ENCODE measurements at regions not wholly inside any gene's neighbourhood (a gene's known extent, or its start where the extent isn't known, plus 50 kb on each side); places are given as distances from the start of the nearest gene placed in this dataset.
"Not testable (repeated sequence)": the region's sequence is repeated elsewhere in the genome, so short reads cannot be mapped to it uniquely, and the experiment has no call there.

DNA sequence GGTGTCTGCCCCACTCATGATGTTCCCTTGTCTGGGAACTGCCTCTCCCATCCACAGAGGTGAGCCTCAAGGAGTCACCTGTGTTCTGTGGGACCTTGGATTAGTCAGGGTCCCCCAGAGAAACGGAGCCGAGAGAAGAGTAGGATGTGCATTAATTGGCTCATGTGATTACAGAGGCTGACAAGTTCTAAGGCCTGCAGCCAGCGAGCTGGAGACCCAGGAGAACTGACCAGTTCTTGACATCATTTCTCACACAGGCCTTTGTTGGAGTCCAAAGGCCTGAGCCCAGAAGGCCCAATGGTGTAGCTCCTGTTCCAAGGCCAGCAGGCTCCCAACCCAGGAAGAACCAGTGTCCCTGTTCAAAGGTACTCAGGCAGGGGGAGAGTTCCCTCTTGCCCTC lies 186.6 kb downstream of the BCL2L11 start:
- FAIRE-seq; DNase-seq; H3K27ac ChIP-seq (ENCODE audit: low read depth in 2 of 2, low read length in 2 of 2); intact Hi-C loops (cut with DNase I); H3K4me1 ChIP-seq (ENCODE audit: control insufficient read depth in 2 of 3, insufficient read depth in 2 of 3, low read depth in 1 of 3, low read length in 3 of 3); H3K9me3 ChIP-seq (ENCODE audit: control insufficient read depth in 2 of 3, insufficient read depth in 1 of 3, low read length in 3 of 3); H3K27me3 ChIP-seq (ENCODE audit: control insufficient read depth, insufficient read depth, low read length); H3K9ac ChIP-seq (ENCODE audit: low read length in 3 of 3); H3K36me3 ChIP-seq (ENCODE audit: control insufficient read depth in 2 of 3, insufficient read depth in 3 of 3, low read length in 3 of 3); H3K4me3 ChIP-seq (ENCODE audit: low read length in 3 of 3): not testable (repeated sequence)

DNA sequence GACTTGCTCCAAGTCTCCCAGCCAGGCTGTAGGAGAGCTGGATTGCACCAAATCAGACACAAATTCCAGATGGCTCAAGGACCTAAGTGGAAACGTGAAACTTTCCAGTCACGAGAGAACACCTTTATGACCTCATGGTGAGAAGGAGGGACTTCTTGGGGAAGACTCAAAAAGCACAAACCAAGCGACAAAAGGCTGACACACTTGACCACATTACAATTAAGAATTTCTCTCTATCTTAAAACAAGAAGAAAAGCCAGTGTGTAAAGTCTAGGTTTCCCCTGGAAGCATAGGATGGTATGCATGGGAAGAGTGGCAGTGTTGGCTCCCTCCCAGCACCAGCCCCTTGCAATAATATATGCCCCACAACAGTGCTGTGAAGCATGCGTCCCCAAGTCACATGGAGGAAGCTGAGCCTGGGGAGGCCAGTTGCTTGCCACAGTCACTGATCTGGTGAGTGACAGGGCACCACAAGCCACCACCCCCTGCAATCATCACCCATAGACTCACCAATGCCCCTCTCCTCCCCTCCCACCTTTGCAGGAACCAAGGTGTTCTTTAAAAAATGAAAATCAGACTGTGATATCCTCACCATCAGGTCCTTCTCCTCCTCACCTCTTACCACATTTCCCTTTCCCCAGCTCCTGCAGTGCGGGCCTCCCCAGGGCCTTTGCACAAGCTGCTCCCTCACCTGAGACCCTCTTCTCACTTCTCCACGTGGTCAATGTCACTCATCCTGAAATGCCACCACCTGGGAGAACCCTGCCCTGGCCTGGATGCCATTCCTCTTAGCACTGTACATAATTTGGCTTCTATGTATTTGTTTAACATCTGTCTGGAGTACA lies 188.7 kb downstream of the BCL2L11 start:
- H3K4me3 ChIP-seq (ENCODE audit: low read length in 3 of 3); intact Hi-C loops (cut with DNase I); H3K4me1 ChIP-seq (ENCODE audit: control insufficient read depth in 2 of 3, insufficient read depth in 2 of 3, low read depth in 1 of 3, low read length in 3 of 3); H3K27ac ChIP-seq (ENCODE audit: low read depth in 2 of 2, low read length in 2 of 2); H3K9me3 ChIP-seq (ENCODE audit: control insufficient read depth in 2 of 3, insufficient read depth in 1 of 3, low read length in 3 of 3); H3K9ac ChIP-seq (ENCODE audit: low read length in 3 of 3); FAIRE-seq; H3K27me3 ChIP-seq (ENCODE audit: control insufficient read depth, insufficient read depth, low read length); H3K36me3 ChIP-seq (ENCODE audit: control insufficient read depth in 2 of 3, insufficient read depth in 3 of 3, low read length in 3 of 3): not testable (repeated sequence)
- peak in 1 of 5 donors; percentile 3 for DNase-seq

DNA sequence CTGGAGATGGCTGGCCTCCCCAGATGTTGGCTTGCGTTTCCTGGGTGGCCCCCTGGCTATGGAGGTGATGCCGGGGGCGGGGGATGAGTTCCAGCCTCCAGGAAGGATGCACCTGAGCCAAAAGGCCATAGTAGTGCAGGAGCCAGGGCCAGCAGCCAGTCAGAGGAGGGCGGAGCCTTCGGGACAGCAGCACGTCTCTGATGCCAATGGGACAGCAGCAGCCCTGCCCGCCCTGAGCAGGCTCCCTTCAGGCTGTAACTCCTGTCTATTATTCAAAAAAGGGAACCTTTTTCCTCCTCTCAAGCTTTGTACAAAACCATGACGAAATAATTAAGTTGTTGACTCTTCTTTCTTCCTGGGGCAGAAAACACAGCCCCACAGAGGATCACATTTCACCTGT lies 189.7 kb downstream of the BCL2L11 start:
- H3K4me1 ChIP-seq (ENCODE audit: control insufficient read depth in 2 of 3, insufficient read depth in 2 of 3, low read depth in 1 of 3, low read length in 3 of 3); H3K9ac ChIP-seq (ENCODE audit: low read length in 3 of 3); H3K9me3 ChIP-seq (ENCODE audit: control insufficient read depth in 2 of 3, insufficient read depth in 1 of 3, low read length in 3 of 3); H3K36me3 ChIP-seq (ENCODE audit: control insufficient read depth in 2 of 3, insufficient read depth in 3 of 3, low read length in 3 of 3); intact Hi-C loops (cut with DNase I); H3K4me3 ChIP-seq (ENCODE audit: low read length in 3 of 3); H3K27me3 ChIP-seq (ENCODE audit: control insufficient read depth, insufficient read depth, low read length); H3K27ac ChIP-seq (ENCODE audit: low read depth in 2 of 2, low read length in 2 of 2); DNase-seq; FAIRE-seq: not testable (repeated sequence)

DNA sequence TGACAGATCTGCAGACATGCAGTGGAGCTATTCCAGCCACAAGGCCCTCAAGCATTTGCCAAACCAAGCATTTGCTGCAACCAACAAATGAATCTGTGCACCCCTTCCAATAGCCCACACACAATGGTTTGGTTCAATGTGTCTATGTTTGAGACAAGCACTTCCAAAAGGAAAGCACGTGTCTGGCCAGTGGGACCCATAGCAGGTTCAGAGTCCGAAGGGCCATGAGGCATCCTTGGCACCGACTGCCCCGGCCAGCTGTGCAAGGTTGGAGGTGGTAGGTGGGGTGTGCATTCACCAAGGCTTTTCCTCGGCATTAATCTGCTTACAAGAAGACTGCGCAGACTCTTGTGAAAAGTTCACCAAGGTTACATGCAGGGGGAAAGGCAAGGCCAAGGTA lies 190.9 kb downstream of the BCL2L11 start:
- H3K9me3 ChIP-seq (ENCODE audit: control insufficient read depth in 2 of 3, insufficient read depth in 1 of 3, low read length in 3 of 3); H3K27me3 ChIP-seq (ENCODE audit: control insufficient read depth, insufficient read depth, low read length); H3K4me1 ChIP-seq (ENCODE audit: control insufficient read depth in 2 of 3, insufficient read depth in 2 of 3, low read depth in 1 of 3, low read length in 3 of 3); H3K36me3 ChIP-seq (ENCODE audit: control insufficient read depth in 2 of 3, insufficient read depth in 3 of 3, low read length in 3 of 3); H3K4me3 ChIP-seq (ENCODE audit: low read length in 3 of 3); H3K9ac ChIP-seq (ENCODE audit: low read length in 3 of 3); intact Hi-C loops (cut with DNase I); FAIRE-seq; H3K27ac ChIP-seq (ENCODE audit: low read depth in 2 of 2, low read length in 2 of 2); DNase-seq: not testable (repeated sequence)

DNA sequence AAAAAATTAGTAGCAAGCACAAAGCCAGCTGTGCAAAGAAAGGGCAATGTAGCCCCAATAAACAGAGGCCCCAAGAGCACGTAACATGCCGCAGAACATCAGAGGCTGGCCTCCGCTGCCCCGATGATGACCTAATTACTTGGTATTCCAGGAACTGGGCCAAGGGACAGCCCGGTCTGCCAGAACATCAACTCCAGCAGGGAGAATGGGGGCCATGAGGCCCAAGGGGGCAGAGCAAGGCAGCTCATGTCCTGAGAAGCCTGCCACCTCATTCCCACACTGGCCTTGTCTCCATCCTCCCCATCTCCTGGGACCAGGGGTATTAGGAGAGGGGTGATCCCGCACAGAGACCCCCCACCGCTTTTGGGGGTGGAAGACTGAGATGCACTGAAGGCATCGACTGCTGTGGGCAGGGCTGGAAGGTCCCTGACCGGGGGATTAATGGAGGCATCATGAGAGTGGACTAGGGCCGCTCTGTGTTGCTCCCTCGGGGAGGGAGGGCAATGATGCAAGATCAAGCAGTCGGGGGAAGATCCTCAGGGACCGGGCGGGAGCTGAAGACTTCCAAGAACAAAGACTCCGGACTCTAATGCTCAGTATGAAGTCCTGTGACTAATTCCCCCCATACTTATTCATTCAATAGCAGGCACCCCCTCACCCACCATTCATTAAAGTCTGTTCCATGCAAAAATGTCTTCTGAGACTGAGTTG lies 192.3 kb downstream of the BCL2L11 start:
- intact Hi-C loops (cut with DNase I); H3K4me1 ChIP-seq (ENCODE audit: control insufficient read depth in 2 of 3, insufficient read depth in 2 of 3, low read depth in 1 of 3, low read length in 3 of 3); H3K36me3 ChIP-seq (ENCODE audit: control insufficient read depth in 2 of 3, insufficient read depth in 3 of 3, low read length in 3 of 3); H3K27ac ChIP-seq (ENCODE audit: low read depth in 2 of 2, low read length in 2 of 2); H3K4me3 ChIP-seq (ENCODE audit: low read length in 3 of 3); H3K9me3 ChIP-seq (ENCODE audit: control insufficient read depth in 2 of 3, insufficient read depth in 1 of 3, low read length in 3 of 3); H3K9ac ChIP-seq (ENCODE audit: low read length in 3 of 3); FAIRE-seq; H3K27me3 ChIP-seq (ENCODE audit: control insufficient read depth, insufficient read depth, low read length): not testable (repeated sequence)
- DNase-seq: peak in 1 of 5 donors; percentile 83

DNA sequence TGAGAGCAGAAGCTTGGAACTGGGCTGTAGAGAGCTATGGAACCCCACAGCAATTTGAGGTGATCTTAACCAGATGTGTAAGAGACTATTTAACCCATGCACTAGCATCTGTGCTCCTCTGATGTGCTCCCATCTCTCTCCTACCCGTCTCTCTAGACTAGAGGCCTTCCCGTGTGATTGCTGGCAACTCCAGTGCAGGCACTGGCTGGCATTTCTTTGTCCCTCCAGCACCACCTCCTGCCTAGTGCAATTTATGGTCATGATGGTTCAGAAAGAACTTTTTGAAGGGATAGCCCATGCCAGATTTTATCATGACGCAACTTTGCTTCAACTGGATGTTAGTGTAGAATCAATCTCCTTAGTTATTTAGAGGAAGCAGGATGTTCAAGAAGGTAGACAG lies 193.0 kb downstream of the BCL2L11 start:
- H3K9ac ChIP-seq (ENCODE audit: low read length in 3 of 3); H3K4me3 ChIP-seq (ENCODE audit: low read length in 3 of 3); H3K27ac ChIP-seq (ENCODE audit: low read depth in 2 of 2, low read length in 2 of 2); intact Hi-C loops (cut with DNase I); H3K9me3 ChIP-seq (ENCODE audit: control insufficient read depth in 2 of 3, insufficient read depth in 1 of 3, low read length in 3 of 3); FAIRE-seq; H3K27me3 ChIP-seq (ENCODE audit: control insufficient read depth, insufficient read depth, low read length); H3K36me3 ChIP-seq (ENCODE audit: control insufficient read depth in 2 of 3, insufficient read depth in 3 of 3, low read length in 3 of 3); H3K4me1 ChIP-seq (ENCODE audit: control insufficient read depth in 2 of 3, insufficient read depth in 2 of 3, low read depth in 1 of 3, low read length in 3 of 3): not testable (repeated sequence)
- DNase-seq: peak in 1 of 5 donors; percentile 0

DNA sequence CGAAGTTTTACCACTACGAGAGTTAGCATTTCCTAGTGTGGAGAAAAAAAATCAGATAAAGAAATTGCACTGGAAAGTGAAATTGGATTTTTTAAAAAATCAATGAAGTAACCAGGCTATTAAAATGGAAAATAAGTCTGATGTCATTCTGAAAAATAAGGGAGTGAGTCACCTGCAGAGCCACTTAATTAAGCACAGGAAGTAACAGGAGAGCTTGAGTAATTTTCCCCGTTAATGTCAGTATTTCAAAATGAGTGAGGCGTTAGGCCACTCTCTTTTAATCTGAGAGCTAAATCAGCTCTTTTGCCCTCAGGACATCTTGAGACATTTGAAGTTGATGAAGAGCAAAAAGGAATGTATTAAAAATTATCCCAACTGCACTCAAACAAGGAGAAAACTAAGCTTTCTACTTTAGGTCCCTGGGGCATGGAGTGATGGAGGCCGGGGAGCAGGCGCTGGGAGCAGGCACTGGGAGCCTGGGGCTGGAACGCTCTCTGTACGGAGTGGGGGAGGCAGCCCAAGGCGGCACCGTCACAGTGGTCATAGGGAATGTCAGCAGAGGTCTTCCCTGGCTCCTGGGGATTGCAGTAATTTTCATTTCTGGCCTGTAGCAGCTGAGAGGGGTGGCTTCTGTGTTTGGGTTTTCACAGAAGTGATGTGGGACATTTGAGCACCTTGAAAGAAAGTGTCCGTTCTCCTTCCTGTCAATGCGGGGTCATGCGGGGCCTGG lies 194.6 kb downstream of the BCL2L11 start:
- H3K9me3 ChIP-seq (ENCODE audit: control insufficient read depth in 2 of 3, insufficient read depth in 1 of 3, low read length in 3 of 3); FAIRE-seq; intact Hi-C loops (cut with DNase I); H3K4me3 ChIP-seq (ENCODE audit: low read length in 3 of 3); H3K9ac ChIP-seq (ENCODE audit: low read length in 3 of 3); H3K4me1 ChIP-seq (ENCODE audit: control insufficient read depth in 2 of 3, insufficient read depth in 2 of 3, low read depth in 1 of 3, low read length in 3 of 3); H3K27me3 ChIP-seq (ENCODE audit: control insufficient read depth, insufficient read depth, low read length); H3K36me3 ChIP-seq (ENCODE audit: control insufficient read depth in 2 of 3, insufficient read depth in 3 of 3, low read length in 3 of 3); H3K27ac ChIP-seq (ENCODE audit: low read depth in 2 of 2, low read length in 2 of 2): not testable (repeated sequence)
- peak in 3 of 5 donors; percentile 13 to 39 (median 26) for DNase-seq

DNA sequence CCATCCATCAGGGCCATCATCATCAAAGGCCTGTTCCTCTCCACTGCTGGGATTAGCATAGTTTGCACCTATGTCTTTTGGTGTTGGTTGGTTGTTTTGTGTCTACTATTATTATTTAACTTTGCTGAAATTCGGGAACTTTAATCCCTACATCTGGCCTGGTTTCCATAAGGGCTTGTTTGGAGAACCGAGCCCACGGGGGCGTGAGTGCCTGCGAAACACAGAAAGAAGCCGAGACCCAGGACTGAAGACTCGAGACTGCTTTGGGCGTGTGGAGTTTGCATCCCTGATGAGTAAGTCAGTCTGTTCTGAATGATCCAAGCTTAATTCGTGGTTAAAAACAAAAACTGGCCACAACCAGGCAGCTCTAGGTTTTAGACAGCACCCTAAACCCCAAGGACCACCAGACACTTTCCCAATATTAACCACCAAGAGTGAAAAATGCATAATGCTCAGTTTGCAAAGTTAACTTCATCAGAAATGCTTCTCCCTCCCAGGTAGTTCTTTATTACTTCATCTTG lies 195.6 kb downstream of the BCL2L11 start:
- H3K4me3 ChIP-seq (ENCODE audit: low read length in 3 of 3); intact Hi-C loops (cut with DNase I); H3K27me3 ChIP-seq (ENCODE audit: control insufficient read depth, insufficient read depth, low read length); H3K9ac ChIP-seq (ENCODE audit: low read length in 3 of 3); FAIRE-seq; H3K27ac ChIP-seq (ENCODE audit: low read depth in 2 of 2, low read length in 2 of 2); H3K36me3 ChIP-seq (ENCODE audit: control insufficient read depth in 2 of 3, insufficient read depth in 3 of 3, low read length in 3 of 3); H3K9me3 ChIP-seq (ENCODE audit: control insufficient read depth in 2 of 3, insufficient read depth in 1 of 3, low read length in 3 of 3); DNase-seq; H3K4me1 ChIP-seq (ENCODE audit: control insufficient read depth in 2 of 3, insufficient read depth in 2 of 3, low read depth in 1 of 3, low read length in 3 of 3): not testable (repeated sequence)

All from kidney (tissue), 10 donors.